Gastrocnemius medialis (tissue), 4 donors: ENCODE measurements at regions not wholly inside any gene's neighbourhood (a gene's known extent, or its start where the extent isn't known, plus 50 kb on each side); places are given as distances from the start of the nearest gene placed in this dataset.

Experiments
- ATAC-seq, 2 donors: fragments of 150-250 bp; one replicate each; pipeline ENCODE4 v1.9.1; 2016
- DNase-seq, 2 donors: peaks; one replicate each; pipeline ENCODE4 v3.0.0-alpha.2; 2019
- H3K27ac ChIP-seq, 4 donors: fragments of 200-600 bp; sonication (generic); 1 replicate in 1 of 4; 2 replicates in 3 of 4; pipeline ENCODE4 v1.5.1; 2016 to 2018; ENCODE audit warnings: mild to moderate bottlenecking in 2 of 4, moderate library complexity in 1 of 4
- H3K27me3 ChIP-seq, 3 donors: fragments of 200-600 bp; sonication (generic) in 2 of 3; 1 replicate in 1 of 3; 2 replicates in 2 of 3; pipeline versions ENCODE4 v1.5.1 to v1.6.0; 2016 to 2019; ENCODE audit warnings: mild to moderate bottlenecking in 1 of 3, moderate library complexity in 1 of 3
- H3K36me3 ChIP-seq, 2 donors: fragments of 200-600 bp; sonication (generic) in 1 of 2; one replicate each; pipeline ENCODE4 v1.5.1; 2017 to 2018
- H3K4me1 ChIP-seq, 2 donors: fragments of 200-600 bp; sonication (generic) in 1 of 2; one replicate each; pipeline ENCODE4 v1.5.1; 2016 to 2017; ENCODE audit warnings: mild to moderate bottlenecking in 2 of 2
- H3K4me3 ChIP-seq, 4 donors: fragments of 200-600 bp; sonication (generic) in 3 of 4; 1 replicate in 1 of 4; 2 replicates in 3 of 4; pipeline ENCODE4 v1.5.1; 2016 to 2019; ENCODE audit warnings: mild to moderate bottlenecking in 2 of 4
- H3K9me3 ChIP-seq, 3 donors: fragments of 200-600 bp; sonication (generic) in 2 of 3; 1 replicate in 1 of 3; 2 replicates in 2 of 3; pipeline ENCODE4 v1.5.1; 2016 to 2019
- POLR2A ChIP-seq, 2 donors: fragments of 450-650 bp; IDR thresholded peaks; one replicate each; pipeline ENCODE4 v1.6.1; 2017; ENCODE audit warnings: antibody characterized with exemption in 2 of 2, mild to moderate bottlenecking in 2 of 2, moderate library complexity in 2 of 2
- in situ Hi-C, 4 donors: fragments of 200-750 bp; cut with MboI; loops; one replicate each; pipeline versions ENCODE4 v1.15.0 to v1.8.0; 2017; ENCODE audit warnings: low sequenced_read_pairs in 4 of 4
- intact Hi-C: fragments of 100-400 bp; cut with DNase I; formaldehyde crosslinking; loops from one replicate; pipeline ENCODE4 v1.15.1; 2023; ENCODE audit warnings: low total_unique reads
- TF ChIP-seq, protein P1 (sequence below), 5 experiments: fragments of 450-650 bp in 3 of 5; fragments of 200-600 bp in 2 of 5; sonication (generic) in 2 of 5; IDR thresholded peaks in 4 of 5; conservative IDR thresholded peaks in 1 of 5; 1 replicate in 4 of 5; 2 replicates in 1 of 5; pipeline ENCODE4 v1.5.1; 2016 to 2019; ENCODE audit warnings: antibody characterized with exemption in 5 of 5, mild to moderate bottlenecking in 3 of 5, moderate library complexity in 3 of 5

GRCh38 chr2:109702250-109702985, 88.3 kb downstream of the SOWAHC start:
- TF ChIP-seq, protein P1, sequence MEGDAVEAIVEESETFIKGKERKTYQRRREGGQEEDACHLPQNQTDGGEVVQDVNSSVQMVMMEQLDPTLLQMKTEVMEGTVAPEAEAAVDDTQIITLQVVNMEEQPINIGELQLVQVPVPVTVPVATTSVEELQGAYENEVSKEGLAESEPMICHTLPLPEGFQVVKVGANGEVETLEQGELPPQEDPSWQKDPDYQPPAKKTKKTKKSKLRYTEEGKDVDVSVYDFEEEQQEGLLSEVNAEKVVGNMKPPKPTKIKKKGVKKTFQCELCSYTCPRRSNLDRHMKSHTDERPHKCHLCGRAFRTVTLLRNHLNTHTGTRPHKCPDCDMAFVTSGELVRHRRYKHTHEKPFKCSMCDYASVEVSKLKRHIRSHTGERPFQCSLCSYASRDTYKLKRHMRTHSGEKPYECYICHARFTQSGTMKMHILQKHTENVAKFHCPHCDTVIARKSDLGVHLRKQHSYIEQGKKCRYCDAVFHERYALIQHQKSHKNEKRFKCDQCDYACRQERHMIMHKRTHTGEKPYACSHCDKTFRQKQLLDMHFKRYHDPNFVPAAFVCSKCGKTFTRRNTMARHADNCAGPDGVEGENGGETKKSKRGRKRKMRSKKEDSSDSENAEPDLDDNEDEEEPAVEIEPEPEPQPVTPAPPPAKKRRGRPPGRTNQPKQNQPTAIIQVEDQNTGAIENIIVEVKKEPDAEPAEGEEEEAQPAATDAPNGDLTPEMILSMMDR (IDR thresholded peaks at IDR 0.05 in 4 of 5, conservative IDR thresholded peaks at IDR 0.05 in 1 of 5) = no peak
- TF ChIP-seq POLR2A (IDR thresholded peaks at IDR 0.05) = no peak
- Histone ChIP-seq H3K9me3 (no peaks in the 10 kb centered on the region), H3K4me1 (no peaks in the 10 kb centered on the region), H3K36me3 (no peaks in the 10 kb centered on the region), H3K27ac (no peak overlapping the region), H3K27me3 (no peaks in the 10 kb centered on the region), H3K4me3 (no peak overlapping the region)
- intact Hi-C loops (no loop called here), in situ Hi-C loops (no loop called here)
- ATAC-seq = no peak
- no peak for DNase-seq

GRCh38 chr2:109703077-109703476, 88.9 kb downstream of the SOWAHC start:
- no peaks in the 10 kb centered on the region for H3K36me3 ChIP-seq
- TF ChIP-seq, protein P1 (IDR thresholded peaks at IDR 0.05 in 4 of 5, conservative IDR thresholded peaks at IDR 0.05 in 1 of 5) = no peak
- TF ChIP-seq POLR2A (IDR thresholded peaks at IDR 0.05) = no peak
- DNase-seq (no peak), ATAC-seq (no peak)
- H3K4me3 ChIP-seq = no peak overlapping the region
- in situ Hi-C loops (no loop called here), intact Hi-C loops (no loop called here)
- H3K9me3 ChIP-seq = no peaks in the 10 kb centered on the region
- no peaks in the 10 kb centered on the region for H3K4me1 ChIP-seq
- H3K27ac ChIP-seq = no peak overlapping the region
- no peaks in the 10 kb centered on the region for H3K27me3 ChIP-seq

DNA sequence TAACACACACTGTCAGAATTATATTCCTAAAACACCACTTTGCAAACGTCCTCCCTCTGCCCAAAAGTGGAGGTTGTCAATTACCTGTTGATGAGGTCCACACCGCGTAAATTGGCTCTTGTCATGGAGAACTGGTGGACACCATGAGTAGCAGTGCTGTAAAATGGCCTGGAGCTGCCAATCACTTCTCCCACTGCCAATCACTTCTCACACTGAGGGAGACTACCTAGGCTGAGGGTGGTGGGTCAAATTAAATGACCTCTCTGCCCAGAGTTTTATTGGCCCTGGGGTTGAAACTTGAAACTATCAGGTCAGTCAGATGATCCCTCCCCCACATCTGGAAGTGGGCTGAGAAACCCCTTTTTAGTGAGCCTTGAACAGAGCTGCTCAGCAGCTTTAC, 89.6 kb downstream of the SOWAHC start:
- intact Hi-C loops = no loop called here

DNA sequence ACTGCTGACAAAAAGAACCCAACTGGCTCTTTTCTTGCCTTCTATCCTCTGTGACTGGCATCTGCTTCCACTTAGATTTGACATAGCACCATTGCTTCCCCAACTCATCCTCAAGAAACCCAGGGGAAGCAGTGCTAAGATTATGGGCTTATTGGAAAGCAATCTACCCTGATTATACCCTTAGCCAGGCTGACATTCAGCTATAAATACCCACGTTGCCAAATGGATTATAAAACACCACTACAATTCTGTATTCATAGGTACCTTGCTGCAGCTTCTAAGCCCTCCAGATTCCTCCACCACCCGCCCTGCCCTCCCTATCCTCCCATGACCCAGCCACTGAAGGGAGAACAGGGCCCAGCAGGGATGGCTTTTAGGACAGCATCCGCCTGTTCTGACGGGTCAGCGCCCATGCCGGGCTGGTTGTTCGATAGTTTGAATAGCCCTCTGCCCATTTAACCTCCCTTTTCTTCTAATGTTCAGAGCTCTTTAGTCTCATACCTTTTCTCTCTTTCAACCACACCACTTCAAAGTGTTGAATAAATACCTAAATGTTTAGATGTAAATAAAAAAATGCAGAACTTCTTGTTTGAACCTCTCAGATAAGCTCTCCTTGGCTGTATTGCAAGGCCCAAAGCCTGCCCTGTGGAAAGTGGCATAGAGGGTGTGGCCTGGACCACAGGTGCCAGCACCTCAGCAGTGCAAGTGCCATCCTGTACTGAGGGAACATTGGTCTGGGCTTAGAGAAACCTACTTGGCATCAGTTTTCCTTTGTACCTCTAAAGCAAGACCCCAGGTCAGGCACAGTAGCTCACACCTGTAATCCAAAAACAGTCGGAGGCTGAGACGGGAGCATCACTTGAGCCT, 86.6 kb upstream of the RGPD5 start:
- Histone ChIP-seq H3K9me3 (no peaks in the 10 kb centered on the region), H3K27me3 (no peaks in the 10 kb centered on the region), H3K36me3 (no peaks in the 10 kb centered on the region), H3K27ac (no peak overlapping the region), H3K4me3 (no peak overlapping the region), H3K4me1 (no peaks in the 10 kb centered on the region)
- DNase-seq (no peak), ATAC-seq (no peak)
- intact Hi-C loops = no loop called here
- in situ Hi-C loops = no loop called here
- TF ChIP-seq, protein P1 (IDR thresholded peaks at IDR 0.05 in 4 of 5, conservative IDR thresholded peaks at IDR 0.05 in 1 of 5) = no peak
- TF ChIP-seq POLR2A (IDR thresholded peaks at IDR 0.05) = no peak

More for the DNA sequence above, 89.6 kb downstream of the SOWAHC start:
- H3K4me3 ChIP-seq = no peak overlapping the region
- H3K27me3 ChIP-seq = no peaks in the 10 kb centered on the region
- ATAC-seq = no peak
- H3K9me3 ChIP-seq = no peaks in the 10 kb centered on the region
- in situ Hi-C loops = no loop called here
- TF ChIP-seq, protein P1 (IDR thresholded peaks at IDR 0.05 in 4 of 5, conservative IDR thresholded peaks at IDR 0.05 in 1 of 5) = no peak
- TF ChIP-seq POLR2A (IDR thresholded peaks at IDR 0.05) = no peak
- H3K36me3 ChIP-seq = no peaks in the 10 kb centered on the region
- DNase-seq = no peak
- no peaks in the 10 kb centered on the region for H3K4me1 ChIP-seq
- no peak overlapping the region for H3K27ac ChIP-seq
